Stimulated activated CD8-positive, alpha-beta memory T cell treated with anti-CD3 and anti-CD28 coated beads, Interleukin-2, amount 100 ng/mL, for 1 hour (primary cell): ENCODE measurements at regions not wholly inside any gene's neighbourhood (a gene's known extent, or its start where the extent isn't known, plus 50 kb on each side); places are given as distances from the start of the nearest gene placed in this dataset.

Experiments
- DNase-seq, 2 donors: peaks; one replicate each; pipeline ENCODE4 v3.0.0-alpha.2; 2020; ENCODE audit warnings: low read depth in 2 of 2

GRCh38 chr12:127556231-127556886, 710.6 kb upstream of the TMEM132C start:
- no peak for DNase-seq

GRCh38 chr12:127558361-127558760, 708.6 kb upstream of the TMEM132C start:
- no peak for DNase-seq

- DNase-seq, result no peak
Measured at GRCh38 chr12:127559349-127560040, 707.5 kb upstream of the TMEM132C start.

GRCh38 chr12:127560041-127560478, 706.9 kb upstream of the TMEM132C start:
- no peak for DNase-seq

GRCh38 chr12:127562816-127563215, 704.2 kb upstream of the TMEM132C start:
- DNase-seq, result no peak

GRCh38 chr12:127565241-127565640, 701.7 kb upstream of the TMEM132C start:
- DNase-seq, result no peak

GRCh38 chr12:127567531-127567930, 699.4 kb upstream of the TMEM132C start:
- DNase-seq, result no peak

- no peak for DNase-seq
Measured at GRCh38 chr12:127570387-127570786, 696.6 kb upstream of the TMEM132C start.

GRCh38 chr12:127570793-127571360, 696.1 kb upstream of the TMEM132C start:
- DNase-seq, result no peak

- DNase-seq, result no peak
Measured at GRCh38 chr12:127571578-127571977, 695.4 kb upstream of the TMEM132C start.

- no peak for DNase-seq
Measured at GRCh38 chr12:127579446-127579845, 687.5 kb upstream of the TMEM132C start.

- no peak for DNase-seq
Measured at GRCh38 chr12:127582074-127582473, 684.9 kb upstream of the TMEM132C start.

GRCh38 chr12:127583041-127583440, 683.9 kb upstream of the TMEM132C start:
- DNase-seq, result no peak

GRCh38 chr12:127588249-127588648, 678.7 kb upstream of the TMEM132C start:
- no peak for DNase-seq

- no peak for DNase-seq
Measured at GRCh38 chr12:127589541-127589940, 677.4 kb upstream of the TMEM132C start.

GRCh38 chr12:127590868-127591267, 676.1 kb upstream of the TMEM132C start:
- no peak for DNase-seq

GRCh38 chr12:127592245-127592644, 674.7 kb upstream of the TMEM132C start:
- DNase-seq, result no peak

GRCh38 chr12:127594351-127594970, 672.5 kb upstream of the TMEM132C start:
- DNase-seq, result no peak

GRCh38 chr12:127595506-127595905, 671.5 kb upstream of the TMEM132C start:
- no peak for DNase-seq

GRCh38 chr12:127596891-127597290, 670.1 kb upstream of the TMEM132C start:
- no peak for DNase-seq

GRCh38 chr12:127599436-127599835, 667.5 kb upstream of the TMEM132C start:
- no peak for DNase-seq

- DNase-seq, result no peak
Measured at GRCh38 chr12:127600211-127600610, 666.8 kb upstream of the TMEM132C start.
